Astrocyte (in vitro differentiated cells and primary cell): ENCODE measurements at regions not wholly inside any gene's neighbourhood (a gene's known extent, or its start where the extent isn't known, plus 50 kb on each side); places are given as distances from the start of the nearest gene placed in this dataset.
A peak's percentile ranks its signal among the peaks of the same experiment; 100 is the strongest.

Experiments used
- DNase-seq: peaks from one replicate; pipeline ENCODE4 v3.0.0-alpha.2; 2010; ENCODE audit warnings: low read depth
- FAIRE-seq: peaks from 2 replicates; lab custom pipeline; 2011; peaks lifted over from hg19 to GRCh38; lab: Jason Lieb, UNC
- H2AFZ ChIP-seq: 2 replicates; pipeline ENCODE4 v1.6.0; 2012; ENCODE audit warnings: low read depth, low read length, inconsistent platforms
- H3K27ac ChIP-seq: 2 replicates; pipeline ENCODE4 v1.5.1; 2011; ENCODE audit warnings: low read depth, low read length, inconsistent platforms
- H3K27me3 ChIP-seq: 2 replicates; pipeline ENCODE4 v1.6.0; 2011; ENCODE audit warnings: low read length, inconsistent platforms; ENCODE audit not compliant: insufficient read depth
- H3K36me3 ChIP-seq: 2 replicates; pipeline ENCODE4 v1.5.1; 2011; ENCODE audit warnings: low read length, inconsistent platforms; ENCODE audit not compliant: insufficient read depth
- H3K4me1 ChIP-seq: 2 replicates; pipeline ENCODE4 v1.5.1; 2011; ENCODE audit warnings: low read length, inconsistent platforms; ENCODE audit not compliant: insufficient read depth
- H3K4me2 ChIP-seq: 2 replicates; pipeline ENCODE4 v1.6.0; 2012; ENCODE audit warnings: low read length, inconsistent platforms
- H3K4me3 ChIP-seq: 2 replicates; pipeline ENCODE4 v1.5.1; 2011; ENCODE audit warnings: low read depth, mild to moderate bottlenecking, low read length, inconsistent platforms; ENCODE audit not compliant: insufficient read depth
- H3K79me2 ChIP-seq: 2 replicates; pipeline ENCODE4 v1.6.0; 2012; ENCODE audit warnings: mild to moderate bottlenecking, low read length, inconsistent platforms; ENCODE audit not compliant: insufficient read depth
- H3K9ac ChIP-seq: 2 replicates; pipeline ENCODE4 v1.6.0; 2012; ENCODE audit warnings: mild to moderate bottlenecking, low read length, inconsistent platforms
- H3K9me3 ChIP-seq: 2 replicates; pipeline ENCODE4 v1.5.1; 2012; ENCODE audit warnings: low read depth, mild to moderate bottlenecking, low read length, inconsistent platforms; ENCODE audit not compliant: insufficient read depth
- H4K20me1 ChIP-seq: 2 replicates; pipeline ENCODE4 v1.6.0; 2012; ENCODE audit warnings: low read length, inconsistent platforms; ENCODE audit not compliant: insufficient read depth
- H3K27ac Mint-ChIP-seq: one replicate; pipeline ENCODE4 v1.8.0; 2021; ENCODE audit warnings: mild to moderate bottlenecking, mixed read lengths; ENCODE audit not compliant: unreplicated experiment
- H3K27me3 Mint-ChIP-seq: one replicate; pipeline ENCODE4 v1.8.0; 2021; ENCODE audit warnings: low read depth, mixed read lengths; ENCODE audit not compliant: unreplicated experiment
- H3K36me3 Mint-ChIP-seq: one replicate; pipeline ENCODE4 v1.8.0; 2021; ENCODE audit warnings: low read depth, mixed read lengths; ENCODE audit not compliant: unreplicated experiment
- H3K4me1 Mint-ChIP-seq: one replicate; pipeline ENCODE4 v1.8.0; 2021; ENCODE audit warnings: low read depth, mixed read lengths; ENCODE audit not compliant: unreplicated experiment
- H3K4me3 Mint-ChIP-seq: one replicate; pipeline ENCODE4 v1.8.0; 2021; ENCODE audit warnings: mild to moderate bottlenecking, moderate library complexity, mixed read lengths; ENCODE audit not compliant: unreplicated experiment
- H3K9me3 Mint-ChIP-seq: one replicate; pipeline ENCODE4 v1.8.0; 2021; ENCODE audit warnings: mild to moderate bottlenecking, mixed read lengths; ENCODE audit not compliant: unreplicated experiment
- CTCF ChIP-seq: IDR thresholded peaks from 2 replicates; pipeline ENCODE4 v1.5.1; 2011; ENCODE audit warnings: low read depth, mild to moderate bottlenecking, inconsistent platforms, low read length, moderate library complexity; ENCODE audit not compliant: insufficient read depth
- EZH2 ChIP-seq: IDR thresholded peaks from 2 replicates; pipeline ENCODE4 v1.6.1; 2012; ENCODE audit warnings: mild to moderate bottlenecking, low read length, inconsistent platforms; ENCODE audit not compliant: insufficient read depth

GRCh38 chr11:112694813-112695212 lies 266.4 kb upstream of the NCAM1 start:
- no peaks in the 10 kb centered on the region for H3K36me3 ChIP-seq
- H3K4me2 ChIP-seq = no peak overlapping the region
- FAIRE-seq = no peak
- no peak overlapping the region for H3K9ac ChIP-seq
- Mint-ChIP-seq H3K9me3 (peaks cover under 1% of the 10 kb centered on the region), H3K36me3 (no peaks in the 10 kb centered on the region), H3K4me3 (no peak overlapping the region), H3K27me3 (no peaks in the 10 kb centered on the region), H3K4me1 (peaks cover 5% of the 10 kb centered on the region), H3K27ac (peak overlapping the region; percentile 16)
- no peak for TF ChIP-seq EZH2
- no peak for TF ChIP-seq CTCF
- no peak overlapping the region for H2AFZ ChIP-seq
- no peaks in the 10 kb centered on the region for H3K9me3 ChIP-seq
- H3K4me3 ChIP-seq = no peak overlapping the region
- H3K27ac ChIP-seq = no peak overlapping the region
- no peak for DNase-seq
- no peaks in the 10 kb centered on the region for H3K27me3 ChIP-seq
- no peaks in the 10 kb centered on the region for H3K4me1 ChIP-seq
- no peaks in the 10 kb centered on the region for H4K20me1 ChIP-seq
- no peaks in the 10 kb centered on the region for H3K79me2 ChIP-seq

- H3K4me1 ChIP-seq = no peaks in the 10 kb centered on the region
- DNase-seq (no peak), FAIRE-seq (no peak)
- H3K36me3 Mint-ChIP-seq = no peaks in the 10 kb centered on the region
- no peaks in the 10 kb centered on the region for H3K9me3 Mint-ChIP-seq
- no peak overlapping the region for H3K9ac ChIP-seq
- H3K27ac ChIP-seq = no peak overlapping the region
- no peaks in the 10 kb centered on the region for H4K20me1 ChIP-seq
- H3K79me2 ChIP-seq = no peaks in the 10 kb centered on the region
- TF ChIP-seq EZH2 (no peak), CTCF (no peak)
- H3K4me2 ChIP-seq = no peak overlapping the region
- H3K27ac Mint-ChIP-seq = no peak overlapping the region
- H3K4me3 Mint-ChIP-seq = no peak overlapping the region
- no peaks in the 10 kb centered on the region for H3K9me3 ChIP-seq
- peaks cover 5% of the 10 kb centered on the region for H3K4me1 Mint-ChIP-seq
- no peaks in the 10 kb centered on the region for H3K27me3 Mint-ChIP-seq
- H3K36me3 ChIP-seq = no peaks in the 10 kb centered on the region
- no peak overlapping the region for H2AFZ ChIP-seq
- no peaks in the 10 kb centered on the region for H3K27me3 ChIP-seq
- no peak overlapping the region for H3K4me3 ChIP-seq
Measured at GRCh38 chr11:112697391-112698178, 263.6 kb upstream of the NCAM1 start.

- no peak for TF ChIP-seq EZH2
- no peak for TF ChIP-seq CTCF
- no peaks in the 10 kb centered on the region for H4K20me1 ChIP-seq
- no peaks in the 10 kb centered on the region for H3K36me3 ChIP-seq
- Mint-ChIP-seq H3K9me3 (peaks cover 8% of the 10 kb centered on the region), H3K4me1 (no peaks in the 10 kb centered on the region), H3K27ac (no peak overlapping the region), H3K27me3 (peaks cover 4% of the 10 kb centered on the region), H3K4me3 (no peak overlapping the region), H3K36me3 (no peaks in the 10 kb centered on the region)
- H3K9me3 ChIP-seq = peaks cover 4% of the 10 kb centered on the region
- H3K4me3 ChIP-seq = no peak overlapping the region
- DNase-seq (no peak), FAIRE-seq (no peak)
- no peak overlapping the region for H3K4me2 ChIP-seq
- H3K27me3 ChIP-seq = no peaks in the 10 kb centered on the region
- no peak overlapping the region for H2AFZ ChIP-seq
- H3K79me2 ChIP-seq = no peaks in the 10 kb centered on the region
- no peak overlapping the region for H3K9ac ChIP-seq
- no peaks in the 10 kb centered on the region for H3K4me1 ChIP-seq
- H3K27ac ChIP-seq = no peak overlapping the region
Measured at GRCh38 chr11:112705148-112705547, 256.1 kb upstream of the NCAM1 start.
